ENCODE measurements at regions not wholly inside any gene's neighbourhood (a gene's known extent, or its start where the extent isn't known, plus 50 kb on each side); places are given as distances from the start of the nearest gene placed in this dataset.
A peak's percentile ranks its signal among the peaks of the same experiment; 100 is the strongest.

GRCh38 chr12:21993438-21993981, 52.3 kb upstream of the ABCC9 start:
- Histone ChIP-seq H3K36me3 (ENCODE audit: control insufficient read depth in 2 of 2, insufficient read depth in 2 of 2, low read length in 1 of 2) (no peaks in the 10 kb centered on the region), H3K27me3 (ENCODE audit: control insufficient read depth in 2 of 2, insufficient read depth in 1 of 2, low read length in 1 of 2) (no peaks in the 10 kb centered on the region), H3K27ac (ENCODE audit: low read depth in 1 of 2, low read length in 1 of 2) (no peak overlapping the region), H3K9me3 (ENCODE audit: control insufficient read depth in 2 of 2, insufficient read depth in 1 of 2, low read length in 1 of 2) (no peaks in the 10 kb centered on the region), H3K4me3 (ENCODE audit: low read length in 2 of 2) (no peak overlapping the region), H3K4me1 (ENCODE audit: control insufficient read depth in 2 of 2, insufficient read depth in 2 of 2, low read length in 2 of 2) (no peaks in the 10 kb centered on the region)
- DNase-seq (ENCODE audit: low read depth in 6 of 9, low spot score in 9 of 9) = no peak
- WGBS = 97% methylated on average over 2 of the region's 2 CpGs

- 90% methylated on average over 3 of the region's 3 CpGs for WGBS
- no peaks in the 10 kb centered on the region for H3K27me3 ChIP-seq (ENCODE audit: control insufficient read depth in 2 of 2, insufficient read depth in 1 of 2, low read length in 1 of 2)
- H3K4me1 ChIP-seq (ENCODE audit: control insufficient read depth in 2 of 2, insufficient read depth in 2 of 2, low read length in 2 of 2) = no peaks in the 10 kb centered on the region
- DNase-seq (ENCODE audit: low read depth in 6 of 9, low spot score in 9 of 9) = peak in 2 of 9 donors; percentile 2 to 7
- no peaks in the 10 kb centered on the region for H3K9me3 ChIP-seq (ENCODE audit: control insufficient read depth in 2 of 2, insufficient read depth in 1 of 2, low read length in 1 of 2)
- no peak overlapping the region for H3K27ac ChIP-seq (ENCODE audit: low read depth in 1 of 2, low read length in 1 of 2)
- no peak overlapping the region for H3K4me3 ChIP-seq (ENCODE audit: low read length in 2 of 2)
- H3K36me3 ChIP-seq (ENCODE audit: control insufficient read depth in 2 of 2, insufficient read depth in 2 of 2, low read length in 1 of 2) = no peaks in the 10 kb centered on the region
These were observed 51.6 kb upstream of the ABCC9 start for GRCh38 chr12:21992823-21993222.

- H3K9me3 ChIP-seq (ENCODE audit: control insufficient read depth in 2 of 2, insufficient read depth in 1 of 2, low read length in 1 of 2) = no peaks in the 10 kb centered on the region
- DNase-seq (ENCODE audit: low read depth in 6 of 9, low spot score in 9 of 9) = no peak
- H3K4me1 ChIP-seq (ENCODE audit: control insufficient read depth in 2 of 2, insufficient read depth in 2 of 2, low read length in 2 of 2) = no peaks in the 10 kb centered on the region
- no peaks in the 10 kb centered on the region for H3K27me3 ChIP-seq (ENCODE audit: control insufficient read depth in 2 of 2, insufficient read depth in 1 of 2, low read length in 1 of 2)
- H3K4me3 ChIP-seq (ENCODE audit: low read length in 2 of 2) = no peak overlapping the region
- H3K27ac ChIP-seq (ENCODE audit: low read depth in 1 of 2, low read length in 1 of 2) = no peak overlapping the region
- WGBS = 85% methylated on average over 4 of the region's 4 CpGs
- no peaks in the 10 kb centered on the region for H3K36me3 ChIP-seq (ENCODE audit: control insufficient read depth in 2 of 2, insufficient read depth in 2 of 2, low read length in 1 of 2)
These were observed 50.3 kb upstream of the ABCC9 start for GRCh38 chr12:21991526-21991925.
